ENCODE measurements at regions not wholly inside any gene's neighbourhood (a gene's known extent, or its start where the extent isn't known, plus 50 kb on each side); places are given as distances from the start of the nearest gene placed in this dataset.

- no peak for DNase-seq (ENCODE audit: low read depth in 2 of 2)
These were observed 52.5 kb upstream of the NEDD4L start for GRCh38 chr18:57991552-57991951.

- DNase-seq (ENCODE audit: low read depth in 2 of 2): no peak
These were observed 54.5 kb upstream of the NEDD4L start for GRCh38 chr18:57989536-57989935.

GRCh38 chr18:57984490-57985115 is 59.4 kb upstream of the NEDD4L start:
- no peak for DNase-seq (ENCODE audit: low read depth in 2 of 2)

GRCh38 chr18:57983965-57984364 is 60.1 kb upstream of the NEDD4L start:
- DNase-seq (ENCODE audit: low read depth in 2 of 2): no peak

- DNase-seq (ENCODE audit: low read depth in 2 of 2): no peak
These were observed 60.6 kb upstream of the NEDD4L start for GRCh38 chr18:57983472-57983871.

- DNase-seq (ENCODE audit: low read depth in 2 of 2): no peak
These were observed 61.5 kb upstream of the NEDD4L start for GRCh38 chr18:57982372-57983021.

- DNase-seq (ENCODE audit: low read depth in 2 of 2): no peak
These were observed 62.6 kb upstream of the NEDD4L start for GRCh38 chr18:57981308-57982028.

- no peak for DNase-seq (ENCODE audit: low read depth in 2 of 2)
These were observed 63.3 kb upstream of the NEDD4L start for GRCh38 chr18:57980573-57981307.

- DNase-seq (ENCODE audit: low read depth in 2 of 2): no peak
These were observed 67.7 kb upstream of the NEDD4L start for GRCh38 chr18:57976230-57976773.

- DNase-seq (ENCODE audit: low read depth in 2 of 2): no peak
These were observed 68.2 kb upstream of the NEDD4L start for GRCh38 chr18:57975805-57976204.

- DNase-seq (ENCODE audit: low read depth in 2 of 2): no peak
These were observed 69.3 kb upstream of the NEDD4L start for GRCh38 chr18:57974585-57975265.

GRCh38 chr18:57973889-57974288 is 70.1 kb upstream of the NEDD4L start:
- DNase-seq (ENCODE audit: low read depth in 2 of 2): no peak

GRCh38 chr18:57970356-57971095 is 73.5 kb upstream of the NEDD4L start:
- no peak for DNase-seq (ENCODE audit: low read depth in 2 of 2)

- no peak for DNase-seq (ENCODE audit: low read depth in 2 of 2)
These were observed 74.2 kb upstream of the NEDD4L start for GRCh38 chr18:57969824-57970223.

- no peak for DNase-seq (ENCODE audit: low read depth in 2 of 2)
These were observed 78.8 kb upstream of the NEDD4L start for GRCh38 chr18:57965246-57965645.

GRCh38 chr18:57961876-57962505 is 82.0 kb upstream of the NEDD4L start:
- no peak for DNase-seq (ENCODE audit: low read depth in 2 of 2)

- no peak for DNase-seq (ENCODE audit: low read depth in 2 of 2)
These were observed 82.6 kb upstream of the NEDD4L start for GRCh38 chr18:57961411-57961810.

GRCh38 chr18:57959278-57959677 is 84.7 kb upstream of the NEDD4L start:
- no peak for DNase-seq (ENCODE audit: low read depth in 2 of 2)

GRCh38 chr18:57957210-57957609 is 86.8 kb upstream of the NEDD4L start:
- no peak for DNase-seq (ENCODE audit: low read depth in 2 of 2)

- no peak for DNase-seq (ENCODE audit: low read depth in 2 of 2)
These were observed 87.5 kb upstream of the NEDD4L start for GRCh38 chr18:57956491-57956890.

Data from stimulated activated CD4-positive, alpha-beta T cell treated with anti-CD3 and anti-CD28 coated beads, Interleukin-1b, Interleukin-23, amount 100 ng/mL, for 4 hours (primary cell).